NCI-H146 treated with DMSO at 0.1 percent for 48 hours (cell line): ENCODE measurements at regions not wholly inside any gene's neighbourhood (a gene's known extent, or its start where the extent isn't known, plus 50 kb on each side); places are given as distances from the start of the nearest gene placed in this dataset.
"Not testable (repeated sequence)": the region's sequence is repeated elsewhere in the genome, so short reads cannot be mapped to it uniquely, and the experiment has no call there.

ENCODE experiments used
- DNase-seq: peaks from one replicate; lab custom pipeline; 2025; ENCODE audit not compliant: unreplicated experiment; lab: John Stamatoyannopoulos, UW

DNA sequence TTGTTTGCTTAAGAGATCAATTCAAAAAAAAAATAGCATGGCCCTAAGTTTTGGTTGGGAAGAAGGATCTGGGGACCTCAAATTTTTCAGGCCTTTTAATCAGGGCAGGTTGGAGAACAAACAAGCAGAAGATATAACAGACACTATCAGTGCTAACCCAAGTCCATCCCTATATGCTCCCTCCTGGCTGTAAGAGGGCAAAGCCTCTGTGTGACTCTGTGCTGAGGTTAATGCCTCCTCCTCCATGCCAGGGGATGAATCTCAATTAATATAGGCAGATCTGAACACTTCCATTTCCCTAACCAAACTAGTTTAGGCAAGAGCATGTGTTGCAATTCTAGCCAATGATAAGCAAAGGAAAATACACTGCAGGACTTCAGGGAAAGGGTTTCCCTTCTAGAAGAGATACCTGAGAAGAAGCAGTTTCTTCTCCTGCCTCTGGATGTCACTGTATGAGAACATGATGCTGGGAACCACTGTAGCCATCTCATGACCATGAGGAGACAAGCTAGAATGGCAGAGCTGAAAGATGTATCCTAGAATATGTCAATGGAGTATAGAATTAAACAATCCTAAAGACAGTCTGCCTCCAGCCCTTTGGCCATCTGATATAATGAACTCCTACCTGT, 76.0 kb downstream of the CHD9NB start:
- peak; percentile 5 for DNase-seq

DNA sequence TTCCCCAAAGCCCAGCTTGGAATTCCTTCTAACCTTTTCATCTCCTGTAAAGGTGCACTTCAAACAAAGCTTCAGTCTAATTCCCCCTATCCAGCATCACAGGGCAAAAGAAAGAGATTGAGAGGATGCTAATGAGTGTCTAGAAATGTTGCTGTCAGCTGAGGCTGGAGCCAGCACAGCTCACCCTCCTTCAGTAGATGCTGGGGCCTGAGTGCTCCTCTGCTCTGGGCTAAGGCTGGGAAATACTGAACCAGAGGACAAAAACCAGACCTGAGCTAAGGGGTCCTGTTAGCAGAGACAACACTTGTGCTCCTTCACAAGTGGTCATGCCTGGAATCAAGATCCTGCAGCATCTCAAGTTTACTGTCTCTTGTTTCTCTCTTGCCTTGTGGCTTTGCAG, 85.0 kb downstream of the CHD9NB start:
- DNase-seq: no peak

DNA sequence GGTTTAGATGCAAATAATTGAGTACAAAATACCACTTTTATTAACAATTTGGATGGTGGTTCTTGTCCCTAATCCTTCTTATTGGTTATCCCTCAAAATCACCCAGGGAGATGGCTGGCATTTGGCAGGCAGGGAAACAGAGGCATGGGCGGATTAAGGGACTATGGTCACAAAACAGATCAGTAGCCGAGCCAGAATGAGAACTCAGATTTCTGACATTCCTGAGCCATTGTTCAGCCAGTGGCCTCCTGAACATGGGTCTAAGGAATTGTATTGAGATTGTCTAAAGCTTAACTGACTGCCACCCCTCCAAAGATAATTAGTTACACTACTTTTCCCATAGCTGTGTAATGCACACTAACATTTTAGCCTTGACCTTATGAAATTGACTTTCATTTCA, 88.4 kb downstream of the CHD9NB start:
- DNase-seq: no peak

DNA sequence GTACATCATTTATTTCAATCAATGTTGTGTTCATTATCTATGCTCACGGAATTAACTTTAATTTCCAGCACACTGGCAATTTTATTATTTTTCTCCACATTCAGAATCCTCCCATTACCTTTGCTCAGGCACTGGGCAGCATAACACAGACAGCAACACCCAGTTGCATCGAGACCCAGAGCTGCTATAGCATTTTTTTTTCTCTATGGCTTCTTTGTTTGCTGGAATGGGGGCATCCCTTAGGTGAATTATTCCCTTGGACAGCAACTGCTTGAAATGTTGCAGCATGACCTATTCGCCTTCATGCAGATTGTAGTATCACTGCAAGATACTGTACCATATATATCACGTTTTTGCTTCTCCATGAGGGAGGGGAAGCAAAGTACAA, 88.8 kb downstream of the CHD9NB start:
- no peak for DNase-seq

DNA sequence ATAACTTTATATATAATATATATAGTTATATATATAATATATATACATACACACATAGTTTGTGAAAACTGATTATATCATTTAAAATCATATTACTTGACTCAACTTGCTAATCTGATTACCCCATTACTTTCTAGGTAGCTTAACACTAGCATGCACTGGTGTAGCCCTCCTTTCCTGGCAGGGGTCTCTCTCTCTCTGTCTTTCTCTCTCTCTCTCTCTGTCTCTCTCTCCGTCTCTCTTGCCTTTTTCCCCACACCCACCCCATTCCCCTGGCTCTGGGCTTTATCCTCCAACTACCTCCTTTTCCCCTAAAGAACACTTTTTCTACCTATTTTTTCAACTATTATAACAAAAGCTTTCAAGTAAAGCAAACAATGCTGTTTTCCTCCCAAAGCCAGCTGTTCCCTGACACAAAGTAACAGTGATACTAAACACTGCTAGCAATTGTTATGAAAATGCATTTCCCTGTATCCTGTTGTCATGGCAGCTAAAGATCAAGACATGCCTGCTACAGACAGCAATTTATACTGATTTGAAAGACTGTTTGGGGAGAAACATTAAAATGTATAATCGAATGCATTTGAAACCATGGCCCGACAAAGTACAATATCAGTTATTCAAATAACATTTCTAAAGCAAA, 89.4 kb downstream of the CHD9NB start:
- no peak for DNase-seq

DNA sequence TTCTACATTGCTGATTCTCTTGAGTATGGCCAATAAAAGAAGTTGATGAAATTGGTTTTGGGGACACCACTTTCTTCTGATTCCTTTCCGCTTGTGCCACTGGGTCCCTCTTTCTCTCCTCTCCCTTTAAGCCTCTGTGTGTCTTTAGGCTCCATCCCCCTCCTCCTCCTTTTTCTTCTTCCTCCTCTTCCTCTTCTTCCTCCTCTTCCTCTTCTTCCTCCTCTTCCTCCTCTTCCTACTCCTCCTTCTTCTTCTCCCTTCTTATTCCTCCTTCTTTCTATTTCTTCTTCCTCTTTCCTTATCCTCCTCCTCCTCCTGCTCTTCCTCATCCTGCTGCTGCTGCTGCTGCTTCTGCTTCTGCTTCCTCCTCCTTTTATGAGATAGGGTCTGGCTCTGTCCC, 93.7 kb downstream of the CHD9NB start:
- no peak for DNase-seq

DNA sequence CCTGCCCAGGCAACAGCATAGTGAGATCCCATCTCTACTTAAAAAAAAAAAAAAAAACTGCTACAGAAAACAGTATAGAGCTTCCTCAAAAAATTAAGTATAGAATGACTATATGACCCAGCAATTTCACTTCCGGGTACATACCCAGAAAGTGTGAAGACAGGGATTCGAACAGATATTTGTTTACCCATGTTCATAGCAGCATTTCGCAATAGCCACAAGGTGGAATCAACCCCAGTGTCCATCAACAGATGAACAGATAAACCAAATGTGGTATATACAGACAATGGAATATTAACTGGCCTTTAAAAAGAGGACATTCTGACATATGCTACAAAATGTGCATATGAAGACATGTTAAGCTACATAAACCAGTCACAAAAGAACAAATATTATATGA, 95.5 kb downstream of the CHD9NB start:
- DNase-seq: no peak

DNA sequence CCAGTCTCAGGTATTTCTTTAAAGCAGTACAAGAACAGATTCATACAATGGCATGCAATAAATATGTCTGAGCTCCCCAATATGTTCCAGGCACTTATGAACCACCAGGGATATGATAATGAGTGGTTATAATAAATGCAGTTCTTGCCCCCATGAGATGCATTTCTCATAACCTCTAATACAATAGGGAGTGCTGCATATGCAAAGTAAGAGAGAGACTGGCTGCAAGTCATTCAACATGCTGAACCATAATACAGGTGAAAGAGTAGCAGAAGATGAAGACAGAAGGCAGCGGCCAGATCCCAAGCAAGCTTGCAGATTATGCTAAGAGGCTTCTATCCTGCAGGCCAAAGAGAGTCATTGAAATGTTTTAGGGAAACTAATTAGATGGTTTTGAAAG, 96.7 kb downstream of the CHD9NB start:
- DNase-seq: no peak

DNA sequence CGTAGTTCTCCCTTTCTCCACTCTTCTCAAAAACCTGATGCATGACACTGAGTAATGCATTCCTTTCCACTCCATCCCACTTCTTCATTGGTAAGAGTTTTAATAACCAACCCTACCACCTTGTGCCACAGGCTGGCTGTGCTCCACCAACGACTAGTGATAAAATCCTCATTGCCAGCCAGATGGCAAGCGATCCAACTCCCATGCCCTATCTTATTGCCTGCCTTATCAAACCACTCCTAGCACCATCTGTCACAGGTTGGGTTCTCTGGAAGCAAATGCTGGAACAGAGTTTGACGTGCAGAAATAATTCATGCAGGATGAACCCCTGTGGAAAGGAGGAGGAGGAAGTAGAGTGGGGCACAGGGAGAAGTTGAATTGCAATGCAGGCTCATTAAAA, 99.5 kb downstream of the CHD9NB start:
- no peak for DNase-seq

DNA sequence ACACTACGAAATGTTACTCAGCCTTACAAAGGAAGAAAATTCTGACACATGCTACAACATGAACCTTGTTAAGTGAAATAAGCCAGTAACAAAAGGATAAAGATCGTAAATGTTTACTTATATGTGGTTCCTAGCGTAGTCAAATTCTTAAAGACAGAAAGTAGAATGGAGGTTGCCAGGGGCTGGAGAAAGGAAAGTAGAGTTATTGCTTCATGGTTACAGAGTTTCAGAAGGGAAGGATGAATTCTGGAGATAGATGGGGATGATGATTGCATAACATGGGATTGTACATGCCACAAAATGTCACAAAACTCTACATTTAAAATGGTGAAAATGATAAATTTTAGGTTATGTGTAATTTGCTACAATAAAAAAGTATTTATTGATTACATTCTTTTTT, 103.8 kb downstream of the CHD9NB start:
- DNase-seq: no peak

DNA sequence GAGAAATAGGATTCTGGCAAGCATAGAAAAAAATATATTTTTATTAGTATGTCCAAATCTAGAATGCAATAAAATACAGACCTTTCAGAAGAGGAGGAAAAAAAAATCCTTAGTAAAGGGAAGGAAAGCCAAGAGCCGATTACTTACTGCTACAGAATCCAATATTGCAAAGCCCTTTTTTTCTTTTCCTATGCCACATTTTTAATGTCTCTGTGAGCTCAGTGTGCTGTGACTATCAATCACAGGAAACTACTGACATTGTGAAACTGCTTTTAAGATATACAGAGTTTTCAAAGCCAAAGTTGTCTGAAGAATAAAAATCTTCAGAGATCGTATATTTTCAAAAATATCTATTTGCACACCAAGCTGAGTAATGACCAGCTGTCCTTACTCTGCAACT, 120.4 kb downstream of the CHD9NB start:
- DNase-seq: no peak

DNA sequence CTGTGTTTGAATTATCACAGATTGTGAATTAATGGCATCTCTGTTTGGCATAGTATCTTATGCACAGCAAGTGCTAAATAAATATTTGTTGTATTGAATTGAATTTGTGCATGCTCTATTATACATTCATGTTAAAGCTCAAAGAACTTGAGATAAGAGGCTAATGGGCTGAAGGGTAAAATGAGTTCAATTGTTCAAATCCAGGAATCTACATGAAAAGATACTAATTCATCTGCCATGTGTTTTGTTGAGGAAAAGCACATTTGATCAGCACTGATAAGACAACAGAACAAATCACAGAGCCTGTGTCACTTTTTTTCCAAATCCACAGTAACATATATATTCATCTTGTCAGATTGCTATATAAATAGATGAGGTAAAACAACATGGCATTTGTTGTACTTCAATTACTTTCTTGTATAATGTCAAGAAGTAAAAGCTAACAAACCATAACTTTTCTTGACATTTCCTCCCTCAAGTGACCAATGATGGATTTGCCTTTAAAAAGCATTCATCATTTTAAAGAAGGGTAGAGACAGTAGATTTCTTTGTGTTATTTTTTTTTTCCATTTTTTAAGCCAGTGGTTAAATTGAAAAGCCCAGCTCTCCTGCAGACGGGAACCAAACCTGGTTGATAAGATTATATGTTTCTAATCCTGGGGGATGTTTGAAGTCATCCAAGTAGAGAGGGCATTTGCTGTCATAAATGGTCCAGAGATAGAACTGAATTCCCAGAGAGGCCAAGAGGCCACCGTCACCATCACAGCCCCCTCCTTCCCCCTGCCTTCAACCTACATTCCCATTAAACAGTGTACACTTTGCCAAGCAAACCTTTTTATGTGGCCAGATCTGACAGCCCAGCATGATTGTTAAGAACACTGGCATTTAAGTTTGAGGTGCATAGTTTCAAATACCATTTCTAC, 123.0 kb downstream of the CHD9NB start:
- peak; percentile 32 for DNase-seq

DNA sequence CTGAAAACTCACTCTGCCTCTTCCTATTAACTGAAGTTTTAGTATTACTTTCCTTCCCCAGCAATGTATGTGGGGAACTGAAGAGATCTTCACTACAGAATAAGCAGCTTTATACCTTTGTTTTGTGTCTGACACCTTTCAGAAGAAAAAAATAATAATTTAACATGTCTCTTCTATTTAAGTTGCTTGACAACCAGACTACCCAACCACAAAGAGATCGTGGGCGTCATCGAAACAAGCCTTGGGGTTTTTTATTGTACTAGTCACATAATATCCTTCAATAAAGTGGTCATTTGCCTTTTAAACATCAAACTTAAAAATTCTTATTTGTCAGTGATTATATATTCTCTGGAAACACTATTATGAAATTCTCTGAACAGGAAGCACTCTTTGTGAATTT, 123.7 kb downstream of the CHD9NB start:
- no peak for DNase-seq

DNA sequence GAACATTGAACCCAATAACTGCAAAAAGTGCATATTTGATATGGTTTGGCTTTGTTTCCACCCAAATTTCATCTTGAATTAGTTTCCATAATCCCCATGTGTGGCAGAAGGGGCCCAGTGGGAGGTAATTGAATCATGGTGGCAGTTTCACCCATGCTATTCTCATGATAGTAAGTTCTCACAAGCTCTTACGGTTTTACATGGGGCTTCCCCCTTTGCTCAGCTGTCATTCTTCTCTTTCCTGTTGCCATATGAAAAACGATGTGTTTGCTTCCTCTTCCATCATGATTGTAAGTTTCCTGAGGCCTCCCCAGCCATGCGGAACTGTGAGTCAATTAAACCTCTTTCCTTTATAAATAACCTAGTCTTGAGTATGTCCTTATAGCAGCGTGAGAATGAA, 127.6 kb downstream of the CHD9NB start:
- no peak for DNase-seq

DNA sequence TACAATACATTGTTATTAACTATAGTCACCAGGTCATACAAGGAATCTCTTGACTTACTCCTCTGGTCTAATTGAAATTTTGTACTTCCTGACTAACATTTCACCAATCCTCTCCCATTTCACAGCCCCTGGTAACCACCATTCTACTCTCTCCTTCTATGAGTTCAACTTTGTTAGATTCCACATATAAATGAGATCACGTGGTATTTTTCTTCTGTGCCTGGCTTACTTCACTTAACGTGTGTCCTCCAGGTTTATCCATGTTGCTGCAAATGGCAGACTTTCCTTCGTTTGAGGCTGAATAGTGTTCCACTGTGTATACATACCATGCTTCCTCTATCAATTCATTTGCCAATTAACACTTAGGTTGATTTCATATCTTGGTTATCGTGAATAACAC, 128.5 kb downstream of the CHD9NB start:
- no peak for DNase-seq

DNA sequence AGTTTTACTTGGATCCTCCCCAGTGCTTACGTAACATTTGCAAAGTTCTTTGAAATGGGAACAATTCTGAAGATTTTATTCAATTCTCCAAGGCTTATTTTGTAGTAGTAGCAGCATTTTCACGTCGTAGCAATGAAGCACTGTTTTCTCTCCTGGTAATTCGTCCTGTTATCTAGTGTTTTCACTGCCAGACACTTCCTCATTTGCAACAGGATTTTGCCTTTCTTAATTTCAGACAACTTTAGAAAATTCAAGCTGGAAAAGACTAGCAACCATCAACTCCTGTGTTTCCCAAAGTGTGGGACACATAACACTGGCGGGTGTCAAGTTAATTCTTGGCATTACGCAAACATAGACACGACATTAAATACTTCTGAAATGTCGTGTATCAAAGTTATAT, 131.6 kb downstream of the CHD9NB start:
- DNase-seq: no peak

DNA sequence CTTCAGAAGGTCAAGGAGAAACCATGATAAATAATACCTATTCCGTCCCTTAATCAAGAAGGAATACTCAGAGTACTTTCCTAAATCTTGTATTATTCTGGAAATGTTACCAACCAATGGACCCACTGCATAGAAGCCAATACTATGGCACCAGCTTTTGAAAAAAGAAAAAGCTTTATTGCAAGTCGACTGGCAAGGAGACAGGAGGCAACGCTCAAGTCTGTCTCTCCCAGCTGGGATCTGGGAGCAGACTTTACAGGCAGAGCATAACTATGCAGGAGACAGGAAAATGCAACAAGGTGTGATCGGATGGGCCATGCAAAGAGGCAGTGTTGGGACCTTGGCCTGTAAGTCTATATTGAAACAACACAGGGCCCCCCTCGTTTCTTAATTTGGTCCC, 132.4 kb downstream of the CHD9NB start:
- DNase-seq: no peak

DNA sequence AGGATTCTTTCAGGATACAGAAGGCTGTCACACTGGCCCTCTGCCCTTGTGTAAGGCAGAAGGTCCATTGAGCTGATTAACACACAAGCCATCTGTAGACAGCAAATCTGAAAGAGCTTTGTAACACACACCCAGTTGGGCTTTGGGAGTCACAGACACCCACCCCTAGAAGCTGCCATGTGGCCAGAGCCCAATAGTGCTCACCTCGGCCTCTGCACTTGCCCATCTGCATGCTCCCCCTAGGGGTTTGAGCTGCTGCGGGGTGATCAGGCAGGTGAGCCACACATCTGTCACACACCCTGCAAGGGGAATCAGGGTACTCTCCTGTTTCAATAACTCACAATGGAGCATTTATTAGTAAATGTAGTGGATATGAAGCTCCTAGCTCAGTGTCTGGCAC, 138.3 kb downstream of the CHD9NB start:
- DNase-seq: no peak

DNA sequence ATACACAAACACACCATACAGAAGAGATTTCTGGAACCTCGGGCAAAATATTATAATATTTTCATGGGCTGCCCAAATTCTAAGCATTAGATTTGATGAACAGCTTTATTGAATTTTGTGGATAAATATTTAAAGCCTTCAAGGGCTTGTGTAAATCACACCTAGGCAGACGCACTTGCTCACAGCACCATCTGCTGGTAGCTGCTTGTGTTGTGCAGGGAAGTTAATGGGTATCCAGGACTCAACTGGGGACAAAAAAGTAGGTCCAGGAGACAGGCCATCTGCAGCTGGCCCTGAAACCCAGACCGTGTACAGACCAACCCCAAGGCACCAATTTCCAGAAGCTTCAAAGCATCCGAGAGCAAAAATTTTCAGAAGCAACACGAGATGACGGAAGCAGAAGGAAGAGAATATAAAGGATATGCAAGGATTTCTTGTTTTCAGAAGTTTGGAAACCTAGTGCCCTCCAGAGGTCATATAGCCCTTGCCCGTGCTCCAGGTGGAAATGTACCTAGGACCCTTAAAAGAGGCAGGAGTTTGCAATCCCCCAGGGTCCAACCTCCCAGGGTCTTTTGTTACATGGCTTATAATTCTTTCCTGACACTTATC, 140.0 kb downstream of the CHD9NB start:
- DNase-seq: peak; percentile 37

DNA sequence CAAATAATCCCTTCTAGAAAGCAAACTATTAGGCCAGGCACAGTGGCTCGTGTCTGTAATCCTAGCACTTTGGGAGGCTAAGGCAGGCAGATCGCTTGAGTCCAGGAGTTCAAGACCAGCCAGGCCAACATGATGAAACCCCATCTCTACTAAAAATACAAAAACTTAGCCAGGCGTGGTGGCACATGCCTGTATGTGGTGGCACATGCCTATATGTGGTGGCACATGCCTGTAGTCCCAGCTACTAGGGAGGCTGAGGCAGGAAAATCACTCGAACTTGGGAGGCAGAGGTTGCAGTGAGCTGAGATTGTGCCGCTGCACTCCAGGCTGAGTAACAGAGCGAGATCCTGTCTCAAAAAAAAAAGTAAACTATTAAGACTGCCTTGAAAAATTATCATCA, 144.6 kb downstream of the CHD9NB start:
- not testable (repeated sequence) for DNase-seq

DNA sequence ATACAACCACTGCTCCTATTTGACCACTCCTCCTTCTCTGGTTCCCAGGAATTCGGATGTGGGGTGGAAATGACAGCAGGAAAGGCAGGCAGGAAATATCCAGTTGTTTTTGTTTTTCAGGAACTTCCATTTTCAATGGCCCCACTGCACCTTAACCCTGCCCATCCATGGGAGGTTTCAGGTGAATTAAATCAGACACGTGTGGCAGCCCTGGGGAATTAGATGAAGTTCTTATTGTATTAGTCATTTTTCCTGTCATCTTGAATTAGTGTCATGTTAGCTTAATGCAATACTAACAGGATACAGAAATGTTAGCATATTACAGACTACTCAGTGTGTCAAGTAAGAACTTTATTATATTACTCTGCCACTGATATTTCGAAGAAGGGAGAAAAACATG, 146.4 kb downstream of the CHD9NB start:
- DNase-seq: no peak
